ENCODE measurements at regions not wholly inside any gene's neighbourhood (a gene's known extent, or its start where the extent isn't known, plus 50 kb on each side); places are given as distances from the start of the nearest gene placed in this dataset.

- H3K9me3 ChIP-seq = no peaks in the 10 kb centered on the region
- no peaks in the 10 kb centered on the region for H3K4me1 ChIP-seq
- H3K27me3 ChIP-seq = no peaks in the 10 kb centered on the region
- WGBS = 93% methylated on average over 4 of the region's 4 CpGs
- DNase-seq (ENCODE audit: low spot score in 2 of 2) = no peak
- no peak overlapping the region for H3K27ac ChIP-seq
- H3K4me3 ChIP-seq = no peak overlapping the region
- TF ChIP-seq CTCF (IDR thresholded peaks at IDR 0.05) = no peak
- TF ChIP-seq POLR2A (IDR thresholded peaks at IDR 0.05) = no peak
- no peak for TF ChIP-seq POLR2AphosphoS5 (IDR thresholded peaks at IDR 0.05)
- no peaks in the 10 kb centered on the region for H3K36me3 ChIP-seq
These were observed 100.3 kb upstream of the PCSK1 start for GRCh38 chr5:96533371-96533770.

- WGBS = 71% methylated on average over 3 of the region's 3 CpGs
- TF ChIP-seq CTCF (IDR thresholded peaks at IDR 0.05) (no peak), EP300 (IDR thresholded peaks at IDR 0.05) (no peak)
- no peak overlapping the region for H3K27ac ChIP-seq
- H3K36me3 ChIP-seq = no peaks in the 10 kb centered on the region
- DNase-seq (ENCODE audit: low spot score in 2 of 2) = no peak
- no peaks in the 10 kb centered on the region for H3K27me3 ChIP-seq
- H3K4me3 ChIP-seq = no peak overlapping the region
- no peaks in the 10 kb centered on the region for H3K4me1 ChIP-seq
- H3K9me3 ChIP-seq = no peaks in the 10 kb centered on the region
These were observed 104.3 kb upstream of the PCSK1 start for GRCh38 chr5:96537386-96537785.

- WGBS = 86% methylated on average over 1 of the region's 1 CpG
- Histone ChIP-seq H3K9me3 (no peaks in the 10 kb centered on the region), H3K36me3 (no peaks in the 10 kb centered on the region), H3K4me3 (no peak overlapping the region), H3K27me3 (no peaks in the 10 kb centered on the region), H3K4me1 (no peaks in the 10 kb centered on the region), H3K27ac (no peak overlapping the region)
- DNase-seq (ENCODE audit: low spot score in 2 of 2) = no peak
- TF ChIP-seq POLR2A (IDR thresholded peaks at IDR 0.05) (no peak), CTCF (IDR thresholded peaks at IDR 0.05) (no peak), EP300 (IDR thresholded peaks at IDR 0.05) (no peak), POLR2AphosphoS5 (IDR thresholded peaks at IDR 0.05) (no peak)
These were observed 105.8 kb upstream of the PCSK1 start for GRCh38 chr5:96538808-96539250.

GRCh38 chr5:96546120-96546519 is 113.1 kb upstream of the PCSK1 start:
- WGBS = 90% methylated on average over 1 of the region's 1 CpG
- no peak overlapping the region for H3K4me3 ChIP-seq
- H3K27ac ChIP-seq = no peak overlapping the region
- no peaks in the 10 kb centered on the region for H3K36me3 ChIP-seq
- H3K4me1 ChIP-seq = no peaks in the 10 kb centered on the region
- TF ChIP-seq POLR2AphosphoS5 (IDR thresholded peaks at IDR 0.05) (no peak), CTCF (IDR thresholded peaks at IDR 0.05) (no peak), EP300 (IDR thresholded peaks at IDR 0.05) (no peak), POLR2A (IDR thresholded peaks at IDR 0.05) (no peak)
- no peaks in the 10 kb centered on the region for H3K27me3 ChIP-seq
- no peak for DNase-seq (ENCODE audit: low spot score in 2 of 2)
- H3K9me3 ChIP-seq = no peaks in the 10 kb centered on the region

GRCh38 chr5:96547486-96547885 is 114.4 kb upstream of the PCSK1 start:
- Histone ChIP-seq H3K4me1 (no peaks in the 10 kb centered on the region), H3K27ac (no peak overlapping the region), H3K4me3 (no peak overlapping the region), H3K27me3 (no peaks in the 10 kb centered on the region), H3K9me3 (no peaks in the 10 kb centered on the region), H3K36me3 (no peaks in the 10 kb centered on the region)
- 70% methylated on average over 4 of the region's 4 CpGs for WGBS
- no peak for DNase-seq (ENCODE audit: low spot score in 2 of 2)
- TF ChIP-seq POLR2AphosphoS5 (IDR thresholded peaks at IDR 0.05) = no peak
- no peak for TF ChIP-seq CTCF (IDR thresholded peaks at IDR 0.05)
- TF ChIP-seq EP300 (IDR thresholded peaks at IDR 0.05) = no peak
- TF ChIP-seq POLR2A (IDR thresholded peaks at IDR 0.05) = no peak

Measured in suprapubic skin (tissue), 4 donors.